Loucy (cell line): ENCODE measurements at regions not wholly inside any gene's neighbourhood (a gene's known extent, or its start where the extent isn't known, plus 50 kb on each side); places are given as distances from the start of the nearest gene placed in this dataset.

Experiments
- EZH2phosphoT487 ChIP-seq: fragments of 200-600 bp; IDR thresholded peaks from 2 replicates; pipeline ENCODE4 v1.6.1; 2018; ENCODE audit warnings: antibody characterized with exemption, mild to moderate bottlenecking, moderate library complexity, borderline replicate concordance
- TF ChIP-seq, protein P1 (sequence below): fragments of 200-600 bp; sonication (generic); conservative IDR thresholded peaks from 2 replicates; pipeline ENCODE4 v1.5.1; 2014; ENCODE audit warnings: mild to moderate bottlenecking, antibody characterized with exemption, low read length

DNA sequence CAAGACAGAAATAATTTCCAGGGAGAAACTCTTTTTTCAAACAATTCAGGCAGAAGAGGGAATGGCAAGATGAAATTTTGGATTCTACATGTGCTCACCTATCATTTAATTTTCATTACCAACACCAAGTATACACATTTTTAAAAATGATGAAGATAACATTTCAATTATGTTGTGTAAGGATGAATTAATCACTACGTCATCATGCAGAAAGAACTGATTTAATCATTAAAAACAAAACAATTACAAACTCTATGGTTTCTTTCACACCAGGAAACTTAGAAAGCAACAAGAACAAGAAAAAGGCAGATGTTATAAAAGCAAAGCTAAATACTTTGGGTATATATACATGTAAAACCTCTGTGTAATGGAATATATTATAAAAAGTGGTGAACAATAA lies 668.5 kb downstream of the NCAM2 start:
- TF ChIP-seq, protein P1, sequence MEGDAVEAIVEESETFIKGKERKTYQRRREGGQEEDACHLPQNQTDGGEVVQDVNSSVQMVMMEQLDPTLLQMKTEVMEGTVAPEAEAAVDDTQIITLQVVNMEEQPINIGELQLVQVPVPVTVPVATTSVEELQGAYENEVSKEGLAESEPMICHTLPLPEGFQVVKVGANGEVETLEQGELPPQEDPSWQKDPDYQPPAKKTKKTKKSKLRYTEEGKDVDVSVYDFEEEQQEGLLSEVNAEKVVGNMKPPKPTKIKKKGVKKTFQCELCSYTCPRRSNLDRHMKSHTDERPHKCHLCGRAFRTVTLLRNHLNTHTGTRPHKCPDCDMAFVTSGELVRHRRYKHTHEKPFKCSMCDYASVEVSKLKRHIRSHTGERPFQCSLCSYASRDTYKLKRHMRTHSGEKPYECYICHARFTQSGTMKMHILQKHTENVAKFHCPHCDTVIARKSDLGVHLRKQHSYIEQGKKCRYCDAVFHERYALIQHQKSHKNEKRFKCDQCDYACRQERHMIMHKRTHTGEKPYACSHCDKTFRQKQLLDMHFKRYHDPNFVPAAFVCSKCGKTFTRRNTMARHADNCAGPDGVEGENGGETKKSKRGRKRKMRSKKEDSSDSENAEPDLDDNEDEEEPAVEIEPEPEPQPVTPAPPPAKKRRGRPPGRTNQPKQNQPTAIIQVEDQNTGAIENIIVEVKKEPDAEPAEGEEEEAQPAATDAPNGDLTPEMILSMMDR, result no peak
- no peak for TF ChIP-seq EZH2phosphoT487
